Skeletal muscle tissue (tissue), 3 donors: ENCODE measurements at regions not wholly inside any gene's neighbourhood (a gene's known extent, or its start where the extent isn't known, plus 50 kb on each side); places are given as distances from the start of the nearest gene placed in this dataset.

Experiments
- H3K27ac ChIP-seq: one replicate; pipeline ENCODE4 v1.7.0; 2013; ENCODE audit warnings: mild to moderate bottlenecking, low read depth, low read length, inconsistent platforms
- H3K27me3 ChIP-seq, 3 donors: one replicate each; pipeline ENCODE4 v1.7.0; 2013; ENCODE audit warnings: low read length in 3 of 3; ENCODE audit not compliant: control insufficient read depth in 3 of 3, insufficient read depth in 3 of 3
- H3K36me3 ChIP-seq, 3 donors: one replicate each; pipeline ENCODE4 v1.7.0; 2013; ENCODE audit warnings: low read length in 3 of 3; ENCODE audit not compliant: control insufficient read depth in 3 of 3, insufficient read depth in 3 of 3
- H3K4me1 ChIP-seq, 3 donors: one replicate each; pipeline ENCODE4 v1.7.0; 2013; ENCODE audit warnings: low read length in 3 of 3, mild to moderate bottlenecking in 3 of 3; ENCODE audit not compliant: control insufficient read depth in 3 of 3, insufficient read depth in 3 of 3
- H3K4me3 ChIP-seq, 3 donors: one replicate each; pipeline ENCODE4 v1.7.0; 2013; ENCODE audit warnings: low read length in 3 of 3
- H3K9ac ChIP-seq, 3 donors: one replicate each; pipeline ENCODE4 v1.7.0; 2013; ENCODE audit warnings: low read length in 3 of 3, mild to moderate bottlenecking in 3 of 3, moderate library complexity in 2 of 3, low read depth in 1 of 3
- H3K9me3 ChIP-seq, 3 donors: one replicate each; pipeline ENCODE4 v1.7.0; 2013; ENCODE audit warnings: low read length in 3 of 3; ENCODE audit not compliant: control insufficient read depth in 3 of 3
- donor health status: Osteomylitis.

- no peaks in the 10 kb centered on the region for H3K36me3 ChIP-seq
- no peak overlapping the region for H3K9ac ChIP-seq
- peaks cover 0 to 5% (median 0%) of the 10 kb centered on the region in 3 donors for H3K27me3 ChIP-seq
- H3K9me3 ChIP-seq = no peaks in the 10 kb centered on the region
- H3K27ac ChIP-seq = no peak overlapping the region
- H3K4me1 ChIP-seq = no peaks in the 10 kb centered on the region
- H3K4me3 ChIP-seq = no peak overlapping the region
These were observed 121.2 kb upstream of the KCNJ6 start for GRCh38 chr21:38037416-38037815.

GRCh38 chr21:38039369-38039768 is 123.1 kb upstream of the KCNJ6 start:
- Histone ChIP-seq H3K4me1 (no peaks in the 10 kb centered on the region), H3K4me3 (no peak overlapping the region), H3K36me3 (no peaks in the 10 kb centered on the region), H3K9ac (no peak overlapping the region), H3K27me3 (peaks cover 0 to 6% (median 5%) of the 10 kb centered on the region in 3 donors), H3K9me3 (no peaks in the 10 kb centered on the region), H3K27ac (no peak overlapping the region)

DNA sequence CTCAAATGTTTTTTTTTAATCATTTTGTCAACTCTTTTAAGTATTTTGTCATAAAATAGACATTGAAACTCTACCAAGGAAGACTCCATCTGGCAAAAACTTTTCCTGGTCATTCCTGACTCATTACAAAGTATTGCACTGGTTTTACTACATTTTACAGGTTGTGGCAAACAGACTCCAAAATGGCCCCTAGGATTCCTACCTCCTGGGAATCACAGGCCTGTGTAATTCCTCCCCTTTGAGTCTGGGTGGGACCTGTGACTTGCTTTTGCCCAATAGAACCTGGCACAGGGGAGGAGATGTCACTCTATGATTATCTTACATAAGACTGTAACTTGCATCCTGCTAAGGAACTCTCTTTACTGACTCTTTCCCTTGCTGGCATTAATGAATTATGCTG is 123.6 kb upstream of the KCNJ6 start:
- Histone ChIP-seq H3K27me3 (peaks cover 0 to 6% (median 5%) of the 10 kb centered on the region in 3 donors), H3K4me3 (no peak overlapping the region)

GRCh38 chr21:38041493-38041892 is 125.2 kb upstream of the KCNJ6 start:
- Histone ChIP-seq H3K27me3 (peaks cover 0 to 6% (median 0%) of the 10 kb centered on the region in 3 donors), H3K4me1 (no peaks in the 10 kb centered on the region), H3K9me3 (no peaks in the 10 kb centered on the region), H3K4me3 (no peak overlapping the region), H3K9ac (no peak overlapping the region), H3K36me3 (no peaks in the 10 kb centered on the region), H3K27ac (no peak overlapping the region)

More for the DNA sequence above, 123.6 kb upstream of the KCNJ6 start:
- H3K9ac ChIP-seq = no peak overlapping the region
- H3K4me1 ChIP-seq = no peaks in the 10 kb centered on the region
- H3K27ac ChIP-seq = no peak overlapping the region
- H3K36me3 ChIP-seq = no peaks in the 10 kb centered on the region
- H3K9me3 ChIP-seq = no peaks in the 10 kb centered on the region

DNA sequence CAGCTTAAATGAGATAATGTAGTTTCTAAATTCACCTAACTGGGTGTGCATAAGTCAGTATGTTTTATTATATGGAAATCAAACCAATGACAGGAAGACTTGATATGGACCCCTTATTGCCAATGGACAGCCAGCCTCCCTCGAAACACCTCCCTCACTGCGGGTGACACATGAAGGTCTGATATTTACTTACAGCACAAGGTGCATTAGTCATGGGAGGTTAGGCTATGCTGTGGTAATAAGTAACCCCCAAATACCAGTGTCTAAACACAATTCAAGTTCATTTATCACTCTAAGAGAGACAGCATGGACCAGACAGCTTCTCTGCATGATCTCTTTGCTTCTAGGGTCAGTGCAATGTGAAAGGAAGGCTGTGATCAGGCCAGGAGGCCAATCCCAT is 126.0 kb upstream of the KCNJ6 start:
- no peaks in the 10 kb centered on the region for H3K9me3 ChIP-seq
- H3K36me3 ChIP-seq = no peaks in the 10 kb centered on the region
- H3K4me3 ChIP-seq = no peak overlapping the region
- H3K9ac ChIP-seq = no peak overlapping the region
- no peak overlapping the region for H3K27ac ChIP-seq
- no peaks in the 10 kb centered on the region for H3K4me1 ChIP-seq
- H3K27me3 ChIP-seq = peaks cover 0 to 6% (median 0%) of the 10 kb centered on the region in 3 donors

DNA sequence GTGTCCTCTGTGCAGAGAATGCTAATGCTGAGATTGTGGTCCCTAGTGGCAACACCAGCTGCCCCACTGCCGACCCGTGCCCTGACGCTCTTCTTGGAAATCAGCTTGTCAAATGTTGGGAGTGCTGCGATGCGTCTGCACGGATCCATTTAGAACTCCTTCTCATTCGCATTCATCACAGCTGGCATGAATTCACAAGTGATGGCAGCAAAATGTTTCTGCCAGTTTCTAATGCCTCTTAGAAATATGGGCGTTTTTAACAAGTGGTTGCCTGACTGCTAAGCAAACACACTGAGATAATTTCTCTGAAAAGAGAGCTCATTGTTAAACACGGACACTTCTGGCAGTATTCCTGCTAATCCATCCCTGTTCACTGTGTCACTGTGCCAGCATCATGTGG is 131.9 kb upstream of the KCNJ6 start:
- Histone ChIP-seq H3K4me3 (no peak overlapping the region), H3K9ac (no peak overlapping the region), H3K36me3 (no peaks in the 10 kb centered on the region), H3K9me3 (no peaks in the 10 kb centered on the region), H3K27ac (no peak overlapping the region), H3K27me3 (peaks cover 0 to 5% (median 3%) of the 10 kb centered on the region in 3 donors), H3K4me1 (no peaks in the 10 kb centered on the region)

- Histone ChIP-seq H3K27me3 (no peaks in the 10 kb centered on the region), H3K9ac (no peak overlapping the region), H3K9me3 (peaks cover 0 to 2% (median 0%) of the 10 kb centered on the region in 3 donors), H3K36me3 (no peaks in the 10 kb centered on the region), H3K4me1 (no peaks in the 10 kb centered on the region), H3K27ac (no peak overlapping the region), H3K4me3 (no peak overlapping the region)
These were observed 138.1 kb upstream of the KCNJ6 start for GRCh38 chr21:38054334-38054733.

GRCh38 chr21:38056481-38056880 is 140.2 kb upstream of the KCNJ6 start:
- Histone ChIP-seq H3K27me3 (no peaks in the 10 kb centered on the region), H3K36me3 (no peaks in the 10 kb centered on the region), H3K4me3 (no peak overlapping the region), H3K4me1 (no peaks in the 10 kb centered on the region), H3K9me3 (peaks cover 0 to 2% (median 0%) of the 10 kb centered on the region in 3 donors), H3K9ac (no peak overlapping the region), H3K27ac (no peak overlapping the region)

GRCh38 chr21:38057626-38058025 is 141.4 kb upstream of the KCNJ6 start:
- Histone ChIP-seq H3K9me3 (peaks cover 0 to 2% (median 0%) of the 10 kb centered on the region in 3 donors), H3K27ac (no peak overlapping the region), H3K27me3 (no peaks in the 10 kb centered on the region), H3K4me1 (no peaks in the 10 kb centered on the region), H3K9ac (no peak overlapping the region), H3K4me3 (no peak overlapping the region), H3K36me3 (no peaks in the 10 kb centered on the region)

GRCh38 chr21:38060533-38060932 is 144.3 kb upstream of the KCNJ6 start:
- H3K4me3 ChIP-seq = no peak overlapping the region
- no peaks in the 10 kb centered on the region for H3K4me1 ChIP-seq
- peaks cover 0 to 2% (median 0%) of the 10 kb centered on the region in 3 donors for H3K9me3 ChIP-seq
- no peak overlapping the region for H3K9ac ChIP-seq
- no peak overlapping the region for H3K27ac ChIP-seq
- H3K36me3 ChIP-seq = no peaks in the 10 kb centered on the region
- no peaks in the 10 kb centered on the region for H3K27me3 ChIP-seq
